ENCODE measurements at regions not wholly inside any gene's neighbourhood (a gene's known extent, or its start where the extent isn't known, plus 50 kb on each side); places are given as distances from the start of the nearest gene placed in this dataset.
A peak's percentile ranks its signal among the peaks of the same experiment; 100 is the strongest.

DNA sequence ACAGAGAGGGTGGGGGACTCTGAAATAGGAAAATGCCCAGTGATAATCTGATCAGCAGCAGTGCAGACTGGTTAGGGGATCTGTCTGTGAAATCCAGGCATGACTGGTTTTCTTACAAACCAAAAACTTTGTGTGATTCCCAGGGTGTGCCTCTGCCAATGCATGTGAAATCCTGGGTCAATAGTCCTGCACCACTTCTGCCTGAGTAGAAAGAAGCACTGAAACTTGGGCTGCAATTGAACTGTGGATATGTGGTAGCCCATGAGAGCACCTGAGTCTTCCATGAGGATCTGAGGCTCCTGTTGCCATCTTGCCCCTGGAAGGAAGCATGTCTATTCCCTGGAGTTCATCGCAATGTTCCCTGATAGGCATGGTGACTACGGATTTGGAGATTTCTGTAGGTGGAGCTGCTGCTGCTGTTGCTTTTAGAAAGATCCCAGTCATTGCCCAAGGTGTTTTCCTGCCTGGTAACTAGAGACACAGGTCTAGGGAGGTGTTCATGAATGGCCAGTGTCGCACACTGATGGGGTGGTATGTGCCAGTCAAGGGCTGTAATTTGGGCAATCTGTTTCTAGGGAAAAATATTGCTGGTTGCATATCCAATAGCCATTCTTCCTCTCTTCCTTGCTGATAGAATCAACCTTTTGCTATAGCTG, 146.7 kb downstream of the CARTPT start:
- no peak for DNase-seq (ENCODE audit: low spot score)

DNA sequence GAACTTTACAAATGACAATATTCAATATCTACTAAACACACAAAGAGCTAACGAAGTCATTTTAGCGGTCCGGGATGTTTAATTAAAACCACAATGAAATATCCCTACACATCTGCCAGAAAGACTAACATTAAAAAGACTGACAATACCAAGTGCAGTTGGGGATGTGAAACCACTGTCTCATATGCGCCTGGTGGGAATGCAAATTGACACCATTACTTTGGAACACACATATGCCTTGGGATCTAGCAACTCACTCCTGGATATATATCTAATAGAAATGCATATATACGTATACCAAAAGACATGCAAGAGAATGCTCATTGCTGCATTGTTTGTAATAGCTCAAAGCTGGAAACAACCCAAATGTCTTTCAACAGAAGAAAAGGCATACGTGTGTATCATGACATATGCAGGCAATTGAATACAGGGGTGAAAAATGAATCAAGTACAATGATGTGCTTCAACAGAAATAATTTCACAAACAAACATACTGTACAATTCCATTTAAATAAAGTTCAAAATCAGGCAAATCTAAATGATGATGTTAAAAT, 153.3 kb downstream of the CARTPT start:
- no peak for DNase-seq (ENCODE audit: low spot score)

- no peak for DNase-seq (ENCODE audit: low spot score)
Observed at GRCh38 chr5:71873191-71873591, 154.1 kb downstream of the CARTPT start.

GRCh38 chr5:71874521-71874920, 155.4 kb downstream of the CARTPT start:
- DNase-seq (ENCODE audit: low spot score) = no peak

- no peak for DNase-seq (ENCODE audit: low spot score)
Observed at GRCh38 chr5:71877511-71877910, 158.4 kb downstream of the CARTPT start.

DNA sequence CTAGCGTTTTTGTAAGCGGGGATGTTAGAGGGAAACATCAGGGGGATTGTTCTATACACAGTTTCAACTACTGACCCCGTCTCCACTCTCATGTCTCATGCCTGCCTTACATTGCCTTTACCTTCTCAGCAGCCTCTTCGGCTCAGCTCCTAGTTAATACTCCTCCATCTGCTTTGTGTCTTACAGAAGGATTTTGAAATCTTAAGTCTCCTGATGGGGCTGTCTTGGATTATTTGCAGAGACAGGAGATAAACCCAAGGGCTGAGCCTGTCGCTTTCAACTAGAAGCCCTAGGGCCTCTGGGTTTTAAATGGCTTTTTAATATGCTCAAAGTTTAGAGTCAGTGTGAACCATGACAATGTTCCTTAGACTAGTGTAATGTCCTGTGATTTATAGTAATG, 161.5 kb downstream of the CARTPT start:
- no peak for DNase-seq (ENCODE audit: low spot score)

- DNase-seq (ENCODE audit: low spot score) = no peak
Observed at GRCh38 chr5:71882826-71883741, 164.0 kb downstream of the CARTPT start.

DNA sequence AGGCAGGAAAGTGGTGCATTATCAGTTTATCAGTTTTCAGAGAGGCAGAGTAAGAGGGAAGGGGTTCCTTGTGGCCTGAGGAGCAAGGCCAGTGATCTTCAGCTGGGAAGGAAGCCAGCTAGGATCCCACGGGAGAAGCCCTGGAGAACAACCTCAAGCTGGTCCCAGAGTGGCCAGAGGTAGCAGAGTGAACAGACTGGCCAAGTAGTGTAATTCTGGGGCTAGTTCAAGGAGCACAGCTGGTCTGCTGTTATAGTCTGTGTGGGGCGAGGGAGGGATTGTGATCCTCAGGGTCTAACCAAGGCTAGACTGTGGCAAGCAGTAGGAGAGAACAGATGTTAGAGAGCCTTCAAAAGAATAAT, 164.6 kb downstream of the CARTPT start:
- no peak for DNase-seq (ENCODE audit: low spot score)

DNA sequence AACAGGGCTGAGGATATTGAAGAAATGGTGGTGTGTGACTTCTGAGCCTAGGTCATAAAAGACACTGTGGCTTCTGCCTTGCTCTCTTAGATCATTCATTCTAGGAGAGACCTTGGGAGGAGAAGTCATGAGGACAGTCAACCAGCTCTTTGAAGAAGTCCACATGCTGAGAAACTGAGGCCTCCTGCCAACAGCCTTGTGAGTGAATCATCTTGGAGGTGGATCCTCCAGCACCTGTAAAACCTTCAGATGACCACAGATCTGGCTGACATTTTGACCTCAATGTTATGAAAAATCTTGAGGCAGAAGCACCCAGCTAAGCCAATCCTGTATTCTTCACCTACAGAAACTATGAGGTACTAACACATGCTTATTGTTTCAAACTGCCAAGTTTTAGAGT, 165.9 kb downstream of the CARTPT start:
- no peak for DNase-seq (ENCODE audit: low spot score)

- DNase-seq (ENCODE audit: low spot score) = no peak
Observed at GRCh38 chr5:71886406-71886805, 167.3 kb downstream of the CARTPT start.

- peak; percentile 65 for DNase-seq (ENCODE audit: low spot score)
Observed at GRCh38 chr5:71887680-71888079, 168.6 kb downstream of the CARTPT start.

DNA sequence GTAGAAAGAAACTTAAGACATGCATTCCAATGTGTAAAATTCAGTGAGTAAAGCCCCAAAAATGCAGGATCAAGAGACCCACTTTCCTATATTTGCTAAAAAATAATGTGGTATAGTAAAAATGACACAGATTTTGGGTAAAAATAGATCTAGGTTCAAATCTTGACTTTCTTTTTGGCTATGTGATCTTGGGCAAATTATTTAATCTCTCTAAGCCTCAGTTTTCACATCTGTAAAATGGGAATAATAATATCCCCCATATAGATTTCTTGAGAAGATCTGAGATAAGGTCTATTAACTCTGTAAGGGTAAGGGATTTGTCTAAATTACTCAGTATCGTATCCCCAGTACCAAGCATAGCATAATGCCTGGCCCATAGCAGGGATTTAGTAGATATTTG, 172.3 kb downstream of the CARTPT start:
- no peak for DNase-seq (ENCODE audit: low spot score)

DNA sequence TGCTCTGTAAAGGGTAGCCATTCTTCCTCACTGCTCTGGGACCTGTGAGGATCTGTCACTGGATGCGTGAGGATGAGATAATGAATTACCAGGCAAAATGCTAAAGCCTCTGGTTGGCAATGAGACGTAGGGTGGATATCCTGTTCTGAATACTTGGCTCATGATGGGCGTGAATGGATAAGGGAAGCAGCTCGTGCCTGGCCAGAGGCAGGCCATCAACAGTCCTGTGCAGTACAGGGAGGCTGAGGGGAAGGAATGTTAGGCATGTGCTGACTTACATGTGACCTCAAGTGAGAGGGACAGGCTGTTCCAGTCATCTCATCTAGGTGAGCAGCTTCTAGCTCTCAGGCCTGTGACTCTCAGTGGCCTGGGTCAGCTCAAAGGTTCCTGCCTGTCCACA, 172.8 kb downstream of the CARTPT start:
- peak; percentile 37 for DNase-seq (ENCODE audit: low spot score)

GRCh38 chr5:71892641-71893365, 173.7 kb downstream of the CARTPT start:
- no peak for DNase-seq (ENCODE audit: low spot score)

- no peak for DNase-seq (ENCODE audit: low spot score)
Observed at GRCh38 chr5:71893451-71893850, 174.4 kb downstream of the CARTPT start.

GRCh38 chr5:71894091-71894490, 175.0 kb downstream of the CARTPT start:
- no peak for DNase-seq (ENCODE audit: low spot score)

GRCh38 chr5:71895546-71895945, 176.5 kb downstream of the CARTPT start:
- DNase-seq (ENCODE audit: low spot score) = no peak

DNA sequence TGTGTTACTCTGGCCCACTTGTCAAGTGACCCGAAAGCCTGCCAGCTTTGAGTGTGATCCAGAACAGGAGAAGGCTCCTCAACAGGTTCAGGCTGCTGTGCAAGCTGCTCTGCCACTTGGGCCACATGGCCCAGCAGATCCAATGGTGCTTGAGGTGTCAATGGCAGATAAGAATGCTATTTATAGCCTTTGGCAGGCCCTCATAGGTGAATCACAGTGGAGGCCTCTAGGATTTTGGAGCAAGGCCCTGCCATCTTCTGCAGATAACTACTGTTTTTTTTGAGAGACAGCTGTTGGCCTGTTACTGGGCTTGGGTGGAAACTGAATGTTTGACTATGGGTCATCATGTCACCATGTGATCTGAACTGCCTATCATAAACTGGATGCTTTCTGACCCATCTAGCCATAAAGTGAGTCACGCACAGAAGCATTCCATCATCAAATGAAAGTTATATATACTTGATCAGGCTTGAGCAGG, 180.8 kb downstream of the CARTPT start:
- no peak for DNase-seq (ENCODE audit: low spot score)

DNA sequence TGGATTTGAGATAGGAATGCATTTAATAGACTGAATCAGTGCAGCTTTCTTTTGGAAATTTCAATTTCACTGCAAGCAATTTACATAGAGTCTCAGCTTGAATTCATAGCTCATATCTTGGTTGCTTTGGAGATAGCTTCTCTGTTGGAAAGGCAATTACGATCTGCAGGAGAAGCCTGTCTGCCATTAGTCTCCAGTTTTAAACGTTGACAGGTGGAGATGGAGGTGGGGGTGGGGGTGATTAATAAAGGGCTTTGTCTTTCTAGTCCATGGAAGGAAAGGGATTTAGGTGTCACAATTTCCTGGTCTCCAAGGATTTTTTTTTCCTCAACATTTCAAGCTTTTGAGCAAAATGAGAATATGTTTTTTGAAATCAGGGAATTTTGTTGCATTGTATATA, 184.7 kb downstream of the CARTPT start:
- no peak for DNase-seq (ENCODE audit: low spot score)

GRCh38 chr5:71904852-71905251, 185.8 kb downstream of the CARTPT start:
- DNase-seq (ENCODE audit: low spot score) = no peak

- no peak for DNase-seq (ENCODE audit: low spot score)
Observed at GRCh38 chr5:71905834-71906711, 187.0 kb downstream of the CARTPT start.

Data from AG08396 (cell line).